IMR-90 (cell line): ENCODE measurements at regions not wholly inside any gene's neighbourhood (a gene's known extent, or its start where the extent isn't known, plus 50 kb on each side); places are given as distances from the start of the nearest gene placed in this dataset.

Experiments used
- ATAC-seq: fragments of 200-7000 bp; cut with Tn5 transposase; 2 replicates; pipeline ENCODE4 v1.9.1; 2020; ENCODE audit warnings: low read depth, mild to moderate bottlenecking, moderate library complexity
- BruUV-seq: library from RNA; stranded (reverse); fragments of 400-500 nt; replicated peaks from 2 replicates; lab custom pipeline; 2021; lab: Mats Ljungman, UMichigan
- CTCF ChIA-PET: fragments of 300-600 bp; formaldehyde crosslinking; extraction: SDS; loops from one replicate; lab custom pipeline; 2021; ENCODE audit warnings: antibody characterized with exemption; lab: Yijun Ruan, JAX
- POLR2A ChIA-PET: fragments of 300-600 bp; sonication (Branson Sonifier 250); formaldehyde crosslinking; loops from one replicate; lab custom pipeline; 2022; ENCODE audit warnings: antibody characterized with exemption; ENCODE audit not compliant: unreplicated experiment; lab: Charles Lee
- DNase-seq: peaks from one replicate; pipeline ENCODE4 v3.0.0; 2013
- H2AFZ ChIP-seq: replicated peaks from 2 replicates; pipeline ENCODE3; 2013; ENCODE audit warnings: low read length, mild to moderate bottlenecking; ENCODE audit not compliant: poor library complexity
- H2AK5ac ChIP-seq: 2 replicates; pipeline ENCODE4 v1.6.1; 2013; ENCODE audit warnings: low read depth, low read length, inconsistent platforms
- H2AK9ac ChIP-seq: replicated peaks from 2 replicates; pipeline ENCODE3; 2013; ENCODE audit warnings: mild to moderate bottlenecking, low read depth, low read length, moderate library complexity; ENCODE audit not compliant: poor library complexity
- H2BK120ac ChIP-seq: 2 replicates; pipeline ENCODE4 v1.6.1; 2013; ENCODE audit warnings: low read depth, low read length, inconsistent platforms
- H2BK15ac ChIP-seq: 3 replicates; pipeline ENCODE4 v1.6.1; 2013; ENCODE audit warnings: low read depth, low read length, inconsistent platforms
- H2BK20ac ChIP-seq: 2 replicates; pipeline ENCODE4 v1.6.1; 2013; ENCODE audit warnings: low read depth, mild to moderate bottlenecking, inconsistent platforms, low read length, moderate library complexity
- H2BK5ac ChIP-seq: 2 replicates; pipeline ENCODE4 v1.6.1; 2013; ENCODE audit warnings: mild to moderate bottlenecking, low read depth, low read length, inconsistent platforms; ENCODE audit not compliant: poor library complexity, severe bottlenecking
- H3K14ac ChIP-seq: replicated peaks from 2 replicates; pipeline ENCODE4 v1.6.1; 2013; ENCODE audit warnings: low read depth, low read length, inconsistent platforms
- H3K18ac ChIP-seq: 2 replicates; pipeline ENCODE4 v1.6.1; 2013; ENCODE audit warnings: low read depth, low read length, control low read depth
- H3K23ac ChIP-seq: 2 replicates; pipeline ENCODE4 v1.6.1; 2013; ENCODE audit warnings: low read depth, low read length, inconsistent platforms
- H3K27ac ChIP-seq: 2 replicates; pipeline ENCODE4 v1.5.1; 2013; ENCODE audit warnings: mild to moderate bottlenecking, control low read depth, low read length; ENCODE audit not compliant: insufficient read depth
- H3K27me3 ChIP-seq: 2 replicates; pipeline ENCODE4 v1.6.1; 2013; ENCODE audit warnings: low read length; ENCODE audit not compliant: control insufficient read depth, insufficient read depth
- H3K36me3 ChIP-seq: 2 replicates; pipeline ENCODE4 v1.6.1; 2013; ENCODE audit warnings: low read length, mixed read lengths; ENCODE audit not compliant: control insufficient read depth, insufficient read depth
- H3K4ac ChIP-seq: 2 replicates; pipeline ENCODE4 v1.6.1; 2013; ENCODE audit warnings: low read depth, low read length, inconsistent platforms
- H3K4me1 ChIP-seq: 2 replicates; pipeline ENCODE4 v1.6.1; 2013; ENCODE audit warnings: low read length, mixed read lengths; ENCODE audit not compliant: control insufficient read depth, insufficient read depth
- H3K4me2 ChIP-seq: 2 replicates; pipeline ENCODE4 v1.6.1; 2013; ENCODE audit warnings: low read depth, mild to moderate bottlenecking, control low read depth, low read length, moderate library complexity
- H3K4me3 ChIP-seq: 2 replicates; pipeline ENCODE4 v1.5.1; 2013; ENCODE audit warnings: low read depth, mild to moderate bottlenecking, control low read depth, low read length, moderate library complexity; ENCODE audit not compliant: insufficient read depth
- H3K56ac ChIP-seq: 2 replicates; pipeline ENCODE4 v1.6.1; 2013; ENCODE audit warnings: low read length, inconsistent platforms; ENCODE audit not compliant: insufficient read depth; ENCODE audit errors: extremely low read depth
- H3K79me1 ChIP-seq, 2 experiments: 2 replicates each; pipeline ENCODE4 v1.6.1; 2013; ENCODE audit warnings: low read length in 2 of 2, inconsistent platforms in 1 of 2, low read depth in 1 of 2
- H3K9ac ChIP-seq: 2 replicates; pipeline ENCODE4 v1.6.1; 2013; ENCODE audit warnings: low read depth, low read length, control low read depth
- H3K9me1 ChIP-seq: 2 replicates; pipeline ENCODE4 v1.6.1; 2013; ENCODE audit warnings: low read length, inconsistent platforms; ENCODE audit not compliant: insufficient read depth
- H3K9me3 ChIP-seq: 2 replicates; pipeline ENCODE4 v1.6.1; 2013; ENCODE audit warnings: low read length; ENCODE audit not compliant: control insufficient read depth, insufficient read depth
- H4K20me1 ChIP-seq: 2 replicates; pipeline ENCODE4 v1.6.1; 2013; ENCODE audit warnings: low read length, inconsistent platforms; ENCODE audit not compliant: insufficient read depth
- H4K5ac ChIP-seq: 2 replicates; pipeline ENCODE4 v1.6.1; 2013; ENCODE audit warnings: mild to moderate bottlenecking, low read depth, low read length, control low read depth
- H4K8ac ChIP-seq, 2 experiments: 2 replicates each; pipeline ENCODE4 v1.6.1; 2013; ENCODE audit warnings: low read depth in 2 of 2, low read length in 2 of 2, control low read depth in 1 of 2, inconsistent platforms in 1 of 2
- H4K91ac ChIP-seq: 2 replicates; pipeline ENCODE4 v1.6.1; 2013; ENCODE audit warnings: low read depth, low read length, inconsistent platforms; ENCODE audit not compliant: insufficient read depth
- BHLHE40 ChIP-seq: fragments of 150-350 bp; IDR thresholded peaks from 2 replicates; pipeline ENCODE4 v1.6.1; 2016; ENCODE audit warnings: mild to moderate bottlenecking, low read depth, low read length
- CEBPB ChIP-seq: IDR thresholded peaks from 2 replicates; pipeline ENCODE4 v1.6.1; 2012; ENCODE audit warnings: low read depth, low read length, improper control_type of control experiment
- CHD1 ChIP-seq: IDR thresholded peaks from 2 replicates; pipeline ENCODE4 v1.6.1; 2012; ENCODE audit warnings: low read depth, low read length, improper control_type of control experiment
- ELK1 ChIP-seq: fragments of 150-350 bp; IDR thresholded peaks from 2 replicates; pipeline ENCODE4 v1.6.1; 2016; ENCODE audit warnings: low read depth, mild to moderate bottlenecking, low read length, moderate library complexity, borderline replicate concordance
- FOS ChIP-seq: fragments of 150-350 bp; IDR thresholded peaks from 2 replicates; pipeline ENCODE4 v1.6.1; 2016; ENCODE audit warnings: low read depth, low read length
- MAFK ChIP-seq: IDR thresholded peaks from 2 replicates; pipeline ENCODE4 v1.6.1; 2012; ENCODE audit warnings: low read depth, low read length, improper control_type of control experiment
- MAZ ChIP-seq: IDR thresholded peaks from 2 replicates; pipeline ENCODE4 v1.6.1; 2012; ENCODE audit warnings: low read depth, mild to moderate bottlenecking, low read length, improper control_type of control experiment, moderate library complexity, borderline replicate concordance
- MXI1 ChIP-seq: IDR thresholded peaks from 2 replicates; pipeline ENCODE4 v1.6.1; 2012; ENCODE audit warnings: low read depth, mild to moderate bottlenecking, low read length, moderate library complexity, borderline replicate concordance
- POLR2A ChIP-seq: IDR thresholded peaks from 2 replicates; pipeline ENCODE4 v1.6.1; 2012; ENCODE audit warnings: mild to moderate bottlenecking, low read depth, low read length
- RAD21 ChIP-seq: IDR thresholded peaks from 2 replicates; pipeline ENCODE4 v1.6.1; 2012; ENCODE audit warnings: low read length, improper control_type of control experiment
- RCOR1 ChIP-seq: IDR thresholded peaks from 2 replicates; pipeline ENCODE4 v1.6.1; 2012; ENCODE audit warnings: mild to moderate bottlenecking, low read length, improper control_type of control experiment; ENCODE audit not compliant: insufficient replicate concordance
- RFX5 ChIP-seq: IDR thresholded peaks from 2 replicates; pipeline ENCODE4 v1.8.0; 2012; ENCODE audit warnings: low read depth, mild to moderate bottlenecking, low read length, moderate library complexity
- WGBS, 2 experiments: methylation state at CpG; one replicate each; pipeline versions ENCODE4 v1.1.5 to v1.1.7; 2013; ENCODE audit warnings: missing lambda C conversion rate in 2 of 2; ENCODE audit not compliant: insufficient read length in 1 of 2; ENCODE audit errors: extremely low coverage in 2 of 2; 5-methylcytosine and 5-hydroxymethylcytosine counted together
- dilution Hi-C: fragments of 300-500 bp; cut with HindIII; formaldehyde crosslinking; loops from one replicate; pipeline ENCODE4 v1.14.3; 2018; ENCODE audit warnings: low sequenced_read_pairs; ENCODE audit not compliant: unreplicated experiment
- in situ Hi-C: fragments of 300-500 bp; cut with MboI; formaldehyde crosslinking; loops from 3 replicates; pipeline ENCODE4 v1.14.3; 2019; ENCODE audit warnings: low sequenced_read_pairs, inconsistent platforms, mixed read lengths
- intact Hi-C: fragments of 100-400 bp; cut with micrococcal nuclease; formaldehyde crosslinking; loops from 2 replicates; pipeline ENCODE4 v1.10.0; 2022

GRCh38 chr11:44382118-44382517 lies 72.2 kb upstream of the ALX4 start:
- ChIA-PET CTCF (no interaction called here), POLR2A (no interaction called here)
- dilution Hi-C loops, result no loop called here
- Histone ChIP-seq H3K9me1 (no peaks in the 10 kb centered on the region), H4K5ac (no peak overlapping the region), H3K9me3 (no peaks in the 10 kb centered on the region), H2AK5ac (no peak overlapping the region), H4K91ac (no peak overlapping the region), H4K20me1 (no peaks in the 10 kb centered on the region), H2BK20ac (no peak overlapping the region), H3K4ac (no peak overlapping the region), H3K56ac (no peak overlapping the region), H2BK5ac (no peak overlapping the region), H3K27me3 (peaks cover 4% of the 10 kb centered on the region), H3K23ac (no peak overlapping the region), H3K18ac (no peak overlapping the region), H3K79me1 (no peaks in the 10 kb centered on the region), H2BK120ac (no peak overlapping the region), H3K27ac (no peak overlapping the region), H3K4me3 (no peak overlapping the region), H3K36me3 (no peaks in the 10 kb centered on the region), H4K8ac (no peak overlapping the region), H2AFZ (no peak overlapping the region), H2BK15ac (no peak overlapping the region), H3K4me2 (no peak overlapping the region), H3K14ac (no peak overlapping the region), H3K4me1 (no peaks in the 10 kb centered on the region), H2AK9ac (no peak overlapping the region), H3K9ac (no peak overlapping the region)
- 0% methylated on average over 2 of the region's 6 CpGs; no CpG with 5 or more reads in 1 of the 2 experiments for WGBS, 2 experiments
- DNase-seq (no peak), ATAC-seq (no peak)
- TF ChIP-seq ELK1 (no peak), CEBPB (no peak), RFX5 (no peak), CHD1 (no peak), MAFK (no peak), MXI1 (no peak), FOS (no peak), RCOR1 (no peak), MAZ (no peak), RAD21 (no peak), POLR2A (no peak), BHLHE40 (no peak)
- in situ Hi-C loops, result no loop called here
- intact Hi-C loops, result no loop called here
- no TSS peak for BruUV-seq
